ENCODE measurements at regions not wholly inside any gene's neighbourhood (a gene's known extent, or its start where the extent isn't known, plus 50 kb on each side); places are given as distances from the start of the nearest gene placed in this dataset.

DNA sequence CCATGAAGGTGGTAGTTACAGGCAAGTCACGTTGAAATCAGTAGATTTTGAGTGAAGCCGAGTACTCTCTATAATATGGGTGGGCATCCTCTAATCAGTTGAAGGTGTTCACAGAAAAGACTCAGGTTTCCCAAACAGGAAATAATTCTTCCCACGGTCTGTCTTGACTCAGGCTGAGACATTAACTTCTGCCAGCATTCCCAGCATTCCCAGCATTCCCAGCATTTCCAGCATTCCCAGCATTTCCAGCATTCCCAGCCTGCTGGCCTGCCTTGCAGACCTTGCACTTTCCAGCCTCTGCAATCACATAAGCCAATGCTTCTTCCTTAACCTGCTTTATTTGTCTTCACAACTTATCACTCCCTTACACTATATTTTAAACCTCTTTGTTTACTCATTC is 542.3 kb upstream of the ROBO2 start:
- TF ChIP-seq EP300 (IDR thresholded peaks at IDR 0.05; ENCODE audit: borderline replicate concordance), result no peak
- TF ChIP-seq FOXM1 (IDR thresholded peaks at IDR 0.05; ENCODE audit: borderline replicate concordance, low read depth), result no peak
- TF ChIP-seq MAX (IDR thresholded peaks at IDR 0.05), result no peak
- no peak for TF ChIP-seq EGR1 (IDR thresholded peaks at IDR 0.05)
- TF ChIP-seq, protein P1, sequence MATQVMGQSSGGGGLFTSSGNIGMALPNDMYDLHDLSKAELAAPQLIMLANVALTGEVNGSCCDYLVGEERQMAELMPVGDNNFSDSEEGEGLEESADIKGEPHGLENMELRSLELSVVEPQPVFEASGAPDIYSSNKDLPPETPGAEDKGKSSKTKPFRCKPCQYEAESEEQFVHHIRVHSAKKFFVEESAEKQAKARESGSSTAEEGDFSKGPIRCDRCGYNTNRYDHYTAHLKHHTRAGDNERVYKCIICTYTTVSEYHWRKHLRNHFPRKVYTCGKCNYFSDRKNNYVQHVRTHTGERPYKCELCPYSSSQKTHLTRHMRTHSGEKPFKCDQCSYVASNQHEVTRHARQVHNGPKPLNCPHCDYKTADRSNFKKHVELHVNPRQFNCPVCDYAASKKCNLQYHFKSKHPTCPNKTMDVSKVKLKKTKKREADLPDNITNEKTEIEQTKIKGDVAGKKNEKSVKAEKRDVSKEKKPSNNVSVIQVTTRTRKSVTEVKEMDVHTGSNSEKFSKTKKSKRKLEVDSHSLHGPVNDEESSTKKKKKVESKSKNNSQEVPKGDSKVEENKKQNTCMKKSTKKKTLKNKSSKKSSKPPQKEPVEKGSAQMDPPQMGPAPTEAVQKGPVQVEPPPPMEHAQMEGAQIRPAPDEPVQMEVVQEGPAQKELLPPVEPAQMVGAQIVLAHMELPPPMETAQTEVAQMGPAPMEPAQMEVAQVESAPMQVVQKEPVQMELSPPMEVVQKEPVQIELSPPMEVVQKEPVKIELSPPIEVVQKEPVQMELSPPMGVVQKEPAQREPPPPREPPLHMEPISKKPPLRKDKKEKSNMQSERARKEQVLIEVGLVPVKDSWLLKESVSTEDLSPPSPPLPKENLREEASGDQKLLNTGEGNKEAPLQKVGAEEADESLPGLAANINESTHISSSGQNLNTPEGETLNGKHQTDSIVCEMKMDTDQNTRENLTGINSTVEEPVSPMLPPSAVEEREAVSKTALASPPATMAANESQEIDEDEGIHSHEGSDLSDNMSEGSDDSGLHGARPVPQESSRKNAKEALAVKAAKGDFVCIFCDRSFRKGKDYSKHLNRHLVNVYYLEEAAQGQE (IDR thresholded peaks at IDR 0.05; ENCODE audit: low read depth), result no peak
- TF ChIP-seq YY1 (IDR thresholded peaks at IDR 0.05; ENCODE audit: low read depth), result no peak
- TF ChIP-seq TAF1 (IDR thresholded peaks at IDR 0.05; ENCODE audit: low read depth), result no peak
- no peak for TF ChIP-seq TCF12 (IDR thresholded peaks at IDR 0.05; ENCODE audit: low read depth)
- peak; percentile 97 for TF ChIP-seq TEAD4 (IDR thresholded peaks at IDR 0.05)
- no peak for TF ChIP-seq RAD21 (IDR thresholded peaks at IDR 0.05; ENCODE audit: low read depth)
- no peak for TF ChIP-seq CREB1 (IDR thresholded peaks at IDR 0.05; ENCODE audit: low read depth)
- no peak for TF ChIP-seq CEBPB (IDR thresholded peaks at IDR 0.05)
- TF ChIP-seq, protein P2, sequence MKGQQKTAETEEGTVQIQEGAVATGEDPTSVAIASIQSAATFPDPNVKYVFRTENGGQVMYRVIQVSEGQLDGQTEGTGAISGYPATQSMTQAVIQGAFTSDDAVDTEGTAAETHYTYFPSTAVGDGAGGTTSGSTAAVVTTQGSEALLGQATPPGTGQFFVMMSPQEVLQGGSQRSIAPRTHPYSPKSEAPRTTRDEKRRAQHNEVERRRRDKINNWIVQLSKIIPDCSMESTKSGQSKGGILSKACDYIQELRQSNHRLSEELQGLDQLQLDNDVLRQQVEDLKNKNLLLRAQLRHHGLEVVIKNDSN (IDR thresholded peaks at IDR 0.05), result no peak
- TF ChIP-seq ZBTB7A (IDR thresholded peaks at IDR 0.05; ENCODE audit: low read depth), result no peak
